Fibroblast of skin of left biceps (primary cell): ENCODE measurements at regions not wholly inside any gene's neighbourhood (a gene's known extent, or its start where the extent isn't known, plus 50 kb on each side); places are given as distances from the start of the nearest gene placed in this dataset.

ENCODE experiments used
- DNase-seq, 2 experiments: peaks; one replicate each; pipeline ENCODE4 v3.0.0-alpha.2; 2013; ENCODE audit warnings: low read depth in 2 of 2

GRCh38 chr2:122486086-122486485, 730.6 kb downstream of the TSN start:
- DNase-seq = no peak

- DNase-seq = no peak
These were observed 731.4 kb downstream of the TSN start for GRCh38 chr2:122486705-122487415.

- no peak for DNase-seq
These were observed 735.6 kb downstream of the TSN start for GRCh38 chr2:122491011-122491410.

GRCh38 chr2:122500316-122501105, 745.1 kb downstream of the TSN start:
- DNase-seq = no peak

GRCh38 chr2:122506620-122507019, 751.2 kb downstream of the TSN start:
- DNase-seq = no peak

- no peak for DNase-seq
These were observed 751.8 kb downstream of the TSN start for GRCh38 chr2:122507261-122507660.

GRCh38 chr2:122512091-122512490, 756.6 kb downstream of the TSN start:
- no peak for DNase-seq

- no peak for DNase-seq
These were observed 759.1 kb downstream of the TSN start for GRCh38 chr2:122514451-122514996.

- DNase-seq = no peak
These were observed 760.4 kb downstream of the TSN start for GRCh38 chr2:122515731-122516290.

GRCh38 chr2:122516775-122517174, 761.3 kb downstream of the TSN start:
- no peak for DNase-seq

- no peak for DNase-seq
These were observed 763.9 kb downstream of the TSN start for GRCh38 chr2:122519366-122519765.

- DNase-seq = no peak
These were observed 764.6 kb downstream of the TSN start for GRCh38 chr2:122519821-122520611.

GRCh38 chr2:122523143-122523542, 767.7 kb downstream of the TSN start:
- no peak for DNase-seq

GRCh38 chr2:122523981-122524380, 768.5 kb downstream of the TSN start:
- DNase-seq = no peak

GRCh38 chr2:122525336-122525735, 769.9 kb downstream of the TSN start:
- DNase-seq = peak; percentile 23 to 25

- DNase-seq = no peak
These were observed 772.6 kb downstream of the TSN start for GRCh38 chr2:122528061-122528460.

GRCh38 chr2:122528958-122529705, 773.7 kb downstream of the TSN start:
- DNase-seq = peak; percentile 36 to 49

GRCh38 chr2:122530814-122531213, 775.4 kb downstream of the TSN start:
- DNase-seq = no peak

- no peak for DNase-seq
These were observed 776.0 kb downstream of the TSN start for GRCh38 chr2:122531290-122532071.

- DNase-seq = no peak
These were observed 776.6 kb downstream of the TSN start for GRCh38 chr2:122532072-122532344.

- no peak for DNase-seq
These were observed 777.0 kb downstream of the TSN start for GRCh38 chr2:122532481-122532880.
